GM23248 (cell line): ENCODE measurements at regions not wholly inside any gene's neighbourhood (a gene's known extent, or its start where the extent isn't known, plus 50 kb on each side); places are given as distances from the start of the nearest gene placed in this dataset.

Source experiments
- DNase-seq: peaks from one replicate; pipeline ENCODE4 v3.0.0-alpha.2; 2015
- H2AFZ ChIP-seq: fragments of 200-600 bp; sonication (generic); 2 replicates; pipeline ENCODE4 v1.6.1; 2016; ENCODE audit warnings: antibody characterized with exemption
- H3F3A ChIP-seq: fragments of 200-600 bp; sonication (generic); 2 replicates; pipeline ENCODE4 v1.6.1; 2016; ENCODE audit warnings: mild to moderate bottlenecking, antibody characterized with exemption, mixed run types; ENCODE audit not compliant: insufficient read depth
- H3K27ac ChIP-seq: fragments of 200-600 bp; sonication (generic); 2 replicates; pipeline ENCODE4 v1.5.1; 2016; ENCODE audit warnings: mild to moderate bottlenecking
- H3K27me3 ChIP-seq: fragments of 200-600 bp; sonication (generic); replicated peaks from 2 replicates; pipeline ENCODE4 v1.6.1; 2016; ENCODE audit warnings: mild to moderate bottlenecking; ENCODE audit not compliant: insufficient read depth
- H3K36me3 ChIP-seq: fragments of 200-600 bp; sonication (generic); 2 replicates; pipeline ENCODE4 v1.6.1; 2016; ENCODE audit warnings: low read depth, mild to moderate bottlenecking
- H3K4me1 ChIP-seq: fragments of 200-600 bp; sonication (generic); 2 replicates; pipeline ENCODE4 v1.6.1; 2016; ENCODE audit warnings: mild to moderate bottlenecking; ENCODE audit not compliant: insufficient read depth
- H3K4me2 ChIP-seq: fragments of 200-600 bp; sonication (generic); one replicate; pipeline ENCODE4 v1.6.1; 2016; ENCODE audit warnings: mild to moderate bottlenecking; ENCODE audit not compliant: unreplicated experiment
- H3K4me3 ChIP-seq: fragments of 200-600 bp; sonication (generic); 2 replicates; pipeline ENCODE4 v1.5.1; 2016; ENCODE audit warnings: mild to moderate bottlenecking
- H3K79me2 ChIP-seq: fragments of 200-600 bp; sonication (generic); 2 replicates; pipeline ENCODE4 v1.6.1; 2016; ENCODE audit warnings: mild to moderate bottlenecking; ENCODE audit not compliant: insufficient read depth
- H3K9ac ChIP-seq: fragments of 200-600 bp; sonication (generic); 2 replicates; pipeline ENCODE4 v1.6.1; 2016; ENCODE audit warnings: mild to moderate bottlenecking
- H3K9me2 ChIP-seq: fragments of 200-600 bp; sonication (generic); 2 replicates; pipeline ENCODE4 v1.6.1; 2016; ENCODE audit warnings: mixed run types, mild to moderate bottlenecking, moderate library complexity; ENCODE audit not compliant: insufficient read depth
- H3K9me3 ChIP-seq: fragments of 200-600 bp; sonication (generic); one replicate; pipeline ENCODE4 v1.6.1; 2017; ENCODE audit warnings: low read depth
- H4K20me1 ChIP-seq: fragments of 200-600 bp; sonication (generic); 2 replicates; pipeline ENCODE4 v1.6.0; 2016; ENCODE audit not compliant: insufficient read depth
- EZH2 ChIP-seq: fragments of 200-600 bp; sonication (generic); IDR thresholded peaks from 2 replicates; pipeline ENCODE4 v1.6.1; 2018; ENCODE audit warnings: antibody characterized with exemption, mild to moderate bottlenecking; ENCODE audit not compliant: insufficient read depth, poor library complexity, severe bottlenecking
- EZH2phosphoT487 ChIP-seq: fragments of 200-600 bp; sonication (generic); IDR thresholded peaks from 2 replicates; pipeline ENCODE4 v1.6.1; 2018; ENCODE audit warnings: antibody characterized with exemption, moderate library complexity, mild to moderate bottlenecking, low read depth; ENCODE audit not compliant: insufficient read depth
- WGBS, 2 experiments: methylation state at CpG; one replicate each; pipeline ENCODE4 v1.1.6; 2015 to 2017; ENCODE audit warnings: low lambda C conversion rate in 2 of 2, low coverage in 1 of 2; ENCODE audit errors: missing lambda C conversion rate in 2 of 2; 5-methylcytosine and 5-hydroxymethylcytosine counted together
- in situ Hi-C: fragments of 300-500 bp; cut with MboI; formaldehyde crosslinking; loops from 2 replicates; pipeline ENCODE4 v1.15.0; 2020

DNA sequence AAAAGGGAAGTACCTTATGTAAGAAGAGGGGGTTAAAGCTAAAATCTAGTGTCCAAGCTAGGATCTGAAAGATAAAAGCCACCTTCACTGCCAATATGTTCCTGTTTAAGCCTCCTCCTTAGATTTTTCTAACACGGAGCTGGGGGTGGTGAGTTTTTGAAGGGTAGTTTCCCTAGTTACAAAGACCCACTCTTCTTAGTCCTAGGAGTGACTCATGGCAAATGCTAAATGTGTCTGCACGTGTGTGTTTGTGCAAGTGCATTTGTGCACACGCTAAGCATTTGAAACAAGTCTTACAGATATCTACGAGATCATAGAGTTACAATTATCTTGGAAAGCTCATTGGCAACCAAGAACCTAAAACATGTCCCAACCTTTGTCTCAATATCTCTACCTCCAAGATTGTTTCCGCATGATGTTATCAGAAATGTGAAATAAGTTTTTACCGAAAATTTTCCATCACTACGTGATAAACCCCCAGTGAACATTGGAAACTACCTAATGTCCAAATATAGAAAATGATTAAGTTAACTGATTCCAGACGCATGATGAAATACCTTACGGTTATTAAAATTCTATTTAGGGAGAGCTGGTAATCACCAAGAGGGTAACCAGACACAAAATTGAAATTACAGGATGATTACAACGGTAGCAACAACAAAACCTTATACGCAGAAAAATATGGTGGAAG lies 78.0 kb upstream of the HRH2 start:
- H3K9me3 ChIP-seq: no peaks in the 10 kb centered on the region
- no peaks in the 10 kb centered on the region for H3K4me1 ChIP-seq
- no peak overlapping the region for H3K4me2 ChIP-seq
- no peak for DNase-seq
- in situ Hi-C loops: no loop called here
- no peaks in the 10 kb centered on the region for H4K20me1 ChIP-seq
- no peak overlapping the region for H3K4me3 ChIP-seq
- H3K79me2 ChIP-seq: no peaks in the 10 kb centered on the region
- H3K36me3 ChIP-seq: no peaks in the 10 kb centered on the region
- H3K27ac ChIP-seq: no peak overlapping the region
- no peaks in the 10 kb centered on the region for H3K27me3 ChIP-seq
- no peak overlapping the region for H2AFZ ChIP-seq
- WGBS, 2 experiments: 43 to 46% methylated on average over 11 of the region's 11 CpGs
- no peak for TF ChIP-seq EZH2phosphoT487
- no peak for TF ChIP-seq EZH2
- no peak overlapping the region for H3K9ac ChIP-seq
- H3K9me2 ChIP-seq: no peaks in the 10 kb centered on the region
- no peaks in the 10 kb centered on the region for H3F3A ChIP-seq

DNA sequence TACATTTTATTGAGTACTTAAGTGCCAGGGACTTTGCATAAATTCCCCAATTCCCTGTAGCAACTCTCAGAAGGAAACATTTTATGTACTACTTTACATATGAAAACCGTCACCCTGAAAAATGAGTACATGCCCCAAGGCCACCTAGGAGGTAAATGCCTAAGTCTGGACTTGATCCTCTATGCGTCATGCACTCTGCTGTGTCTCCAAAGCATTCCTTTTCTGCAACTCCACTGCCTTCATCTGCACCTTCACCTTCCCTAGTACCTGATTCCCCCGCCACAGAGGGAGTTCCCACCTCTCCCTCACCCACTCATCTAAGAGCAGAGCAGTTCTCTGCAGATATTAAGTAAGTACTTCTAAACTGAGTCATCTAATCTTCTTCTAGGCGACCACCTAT lies 75.2 kb upstream of the HRH2 start:
- TF ChIP-seq EZH2phosphoT487 (no peak), EZH2 (no peak)
- Histone ChIP-seq H3K27ac (no peak overlapping the region), H3K9me2 (no peaks in the 10 kb centered on the region), H3K9ac (no peak overlapping the region), H3K4me2 (no peak overlapping the region), H3K79me2 (no peaks in the 10 kb centered on the region), H3K36me3 (no peaks in the 10 kb centered on the region), H3K27me3 (no peaks in the 10 kb centered on the region), H3K4me1 (no peaks in the 10 kb centered on the region), H3K4me3 (no peak overlapping the region), H4K20me1 (no peaks in the 10 kb centered on the region), H3K9me3 (no peaks in the 10 kb centered on the region), H2AFZ (no peak overlapping the region), H3F3A (no peaks in the 10 kb centered on the region)
- in situ Hi-C loops: no loop called here
- DNase-seq: no peak
- 25% methylated on average over 4 of the region's 4 CpGs for WGBS, 2 experiments

DNA sequence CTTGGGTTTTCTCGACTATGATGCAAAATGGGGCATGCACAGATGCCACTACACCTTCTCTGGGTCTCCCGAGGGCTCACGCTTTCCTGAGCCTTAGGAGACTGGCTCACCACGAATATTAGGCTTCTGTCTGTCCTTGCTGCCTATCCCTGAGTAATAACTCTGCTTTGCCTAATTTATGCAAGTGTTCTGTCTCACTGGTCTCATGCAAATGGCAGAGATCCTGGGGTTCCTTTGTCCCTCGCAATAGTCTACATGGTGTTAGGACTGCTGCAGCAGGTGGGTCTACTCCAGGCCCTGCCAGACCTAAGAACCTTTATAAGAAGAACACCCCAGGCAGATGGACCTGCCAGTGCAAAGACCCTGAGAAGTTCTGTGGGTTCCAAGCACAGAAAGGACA lies 72.3 kb upstream of the HRH2 start:
- no peaks in the 10 kb centered on the region for H3K4me1 ChIP-seq
- no peaks in the 10 kb centered on the region for H4K20me1 ChIP-seq

DNA sequence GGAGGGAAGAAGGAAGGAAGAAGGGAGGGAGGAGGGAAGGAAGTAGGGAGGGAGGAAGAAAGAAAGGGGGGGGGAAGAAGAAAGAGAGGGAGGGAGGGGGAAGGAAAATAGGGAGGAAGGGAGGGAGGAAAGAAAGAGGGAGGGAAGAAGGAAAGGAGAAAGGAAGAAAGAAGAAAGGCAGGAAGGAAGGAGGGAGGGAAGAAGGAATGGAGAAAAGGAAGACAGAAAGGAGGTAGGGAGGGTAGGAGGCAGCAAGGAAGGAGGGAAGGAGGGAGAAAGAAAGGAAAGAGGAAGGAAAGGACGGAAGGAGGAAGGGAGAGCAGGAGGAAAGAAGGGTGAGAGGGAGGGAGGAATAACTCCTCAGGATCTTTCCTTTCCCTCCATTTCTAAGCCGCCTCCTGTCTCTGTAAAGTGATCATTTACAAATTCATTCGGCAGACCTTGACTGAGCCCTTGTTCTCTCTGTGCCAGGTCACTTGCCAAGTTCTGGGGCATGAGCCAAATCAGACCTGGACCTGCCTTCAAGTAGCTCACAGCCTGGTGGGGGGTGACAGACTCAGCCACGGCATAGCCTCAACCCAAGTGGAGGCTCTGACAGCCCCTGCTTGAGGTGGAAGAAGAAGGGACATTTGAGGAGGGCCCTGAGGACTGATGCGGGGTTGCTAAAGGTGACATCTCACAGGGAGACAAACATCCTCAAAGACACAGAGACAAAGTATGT lies 69.0 kb upstream of the HRH2 start:
- Histone ChIP-seq H3K27me3 (no peaks in the 10 kb centered on the region), H3K9me2 (no peaks in the 10 kb centered on the region), H3K4me3 (no peak overlapping the region), H3K4me1 (no peaks in the 10 kb centered on the region), H3F3A (no peaks in the 10 kb centered on the region), H3K9ac (no peak overlapping the region), H3K4me2 (no peak overlapping the region), H3K36me3 (no peaks in the 10 kb centered on the region), H4K20me1 (no peaks in the 10 kb centered on the region), H3K27ac (no peak overlapping the region), H2AFZ (no peak overlapping the region), H3K79me2 (no peaks in the 10 kb centered on the region), H3K9me3 (no peaks in the 10 kb centered on the region)
- WGBS, 2 experiments: 18 to 21% methylated on average over 4 to 5 of the region's 5 CpGs
- in situ Hi-C loops: no loop called here
- TF ChIP-seq EZH2 (no peak), EZH2phosphoT487 (no peak)
- no peak for DNase-seq

More for the DNA sequence above, 72.3 kb upstream of the HRH2 start:
- no peak overlapping the region for H3K4me3 ChIP-seq
- DNase-seq: no peak
- no peaks in the 10 kb centered on the region for H3K27me3 ChIP-seq
- 0 to 5% methylated on average over 5 of the region's 5 CpGs for WGBS, 2 experiments
- H3K9me2 ChIP-seq: no peaks in the 10 kb centered on the region
- H2AFZ ChIP-seq: no peak overlapping the region
- no peaks in the 10 kb centered on the region for H3K36me3 ChIP-seq
- H3K4me2 ChIP-seq: no peak overlapping the region
- in situ Hi-C loops: no loop called here
- H3K9ac ChIP-seq: no peak overlapping the region
- no peak overlapping the region for H3K27ac ChIP-seq
- H3K79me2 ChIP-seq: no peaks in the 10 kb centered on the region
- H3F3A ChIP-seq: no peaks in the 10 kb centered on the region
- no peak for TF ChIP-seq EZH2
- TF ChIP-seq EZH2phosphoT487: no peak
- H3K9me3 ChIP-seq: no peaks in the 10 kb centered on the region
